ENCODE measurements at regions not wholly inside any gene's neighbourhood (a gene's known extent, or its start where the extent isn't known, plus 50 kb on each side); places are given as distances from the start of the nearest gene placed in this dataset.
"Not testable (repeated sequence)": the region's sequence is repeated elsewhere in the genome, so short reads cannot be mapped to it uniquely, and the experiment has no call there.

DNA sequence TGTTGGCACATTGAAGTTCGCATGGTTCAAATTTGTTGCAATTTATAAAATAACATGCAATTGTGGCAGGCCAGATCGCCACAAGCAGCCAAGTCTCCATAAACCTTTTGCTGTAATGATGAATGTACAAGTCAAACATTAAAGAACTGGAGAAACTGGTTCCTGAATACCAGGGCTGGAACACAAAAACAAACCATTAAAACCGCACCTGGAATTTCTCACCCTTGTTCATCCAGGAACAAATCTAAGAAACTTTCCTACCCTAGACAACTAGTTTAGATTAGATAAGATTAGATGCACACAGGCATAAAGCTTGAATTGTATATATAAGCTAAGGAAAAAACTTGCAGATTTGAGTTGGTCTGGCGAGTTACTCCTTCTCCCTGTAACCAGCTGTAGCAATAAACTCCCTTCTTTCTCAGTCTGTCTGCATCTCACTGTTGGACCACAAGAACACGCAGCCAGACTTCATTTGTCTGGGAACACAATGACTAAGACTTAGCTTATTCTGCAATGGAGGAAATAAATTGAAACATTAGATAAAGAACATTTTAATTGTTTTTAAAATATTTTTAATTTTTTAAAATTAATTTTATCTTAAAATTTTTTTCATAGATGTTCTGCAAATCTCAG lies 1835.5 kb upstream of the LRRTM1 start:
- ATAC-seq = no peak

DNA sequence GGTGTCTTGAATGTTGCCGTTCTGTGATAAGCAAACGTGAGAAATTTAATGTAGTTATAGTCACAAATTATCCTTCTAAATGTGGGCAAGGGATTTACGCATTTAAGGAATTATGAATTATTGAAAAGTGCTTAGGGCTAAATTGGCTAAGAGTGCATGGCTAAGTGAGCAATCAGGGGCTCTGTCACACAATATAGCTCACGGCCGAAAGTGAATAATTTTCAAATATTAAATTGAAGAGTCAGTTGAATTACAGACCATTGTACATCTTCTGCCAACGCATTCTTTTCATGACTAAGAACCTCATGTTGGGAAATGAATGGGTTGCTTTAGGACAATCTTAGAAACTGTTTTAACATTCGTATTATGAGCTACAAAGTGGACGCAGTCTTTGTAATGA lies 1832.9 kb upstream of the LRRTM1 start:
- ATAC-seq = no peak

DNA sequence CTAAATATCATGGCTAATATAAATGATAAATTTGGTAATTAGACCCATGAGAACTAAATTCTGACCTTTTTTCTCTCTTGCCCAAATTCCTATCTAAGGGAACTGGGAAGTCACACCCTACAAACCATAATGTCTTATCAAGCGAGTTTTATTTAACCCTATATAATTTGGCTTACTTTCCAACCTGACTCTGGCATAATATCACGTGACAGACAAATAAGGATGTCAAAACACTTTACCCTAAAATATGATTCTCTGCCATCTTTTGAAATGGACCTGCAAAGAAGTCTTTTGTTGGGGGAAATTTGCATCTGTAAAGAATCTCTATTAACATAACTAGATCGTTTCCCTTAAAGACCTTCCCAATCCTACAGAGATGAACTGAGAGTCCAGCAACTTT lies 1823.5 kb upstream of the LRRTM1 start:
- ATAC-seq = no peak

DNA sequence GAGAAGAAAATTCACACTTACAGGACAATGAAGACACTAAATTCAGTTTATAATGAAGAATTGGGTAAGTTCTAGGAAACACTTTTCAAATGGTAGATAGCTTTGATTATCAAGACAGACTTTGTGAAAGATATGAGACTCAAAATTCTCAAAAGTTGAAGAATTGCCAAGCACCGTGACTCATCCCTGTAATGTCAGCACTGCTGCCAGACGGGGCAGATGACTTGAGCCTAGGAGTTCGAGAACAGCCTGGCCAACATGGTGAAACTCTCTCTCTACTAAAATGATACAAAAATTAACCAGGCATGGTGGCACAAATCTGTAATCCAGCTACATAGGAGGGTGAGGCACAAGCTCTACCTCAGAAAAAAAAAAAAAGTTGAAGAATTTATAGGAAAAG lies 1820.1 kb upstream of the LRRTM1 start:
- no peak for ATAC-seq

DNA sequence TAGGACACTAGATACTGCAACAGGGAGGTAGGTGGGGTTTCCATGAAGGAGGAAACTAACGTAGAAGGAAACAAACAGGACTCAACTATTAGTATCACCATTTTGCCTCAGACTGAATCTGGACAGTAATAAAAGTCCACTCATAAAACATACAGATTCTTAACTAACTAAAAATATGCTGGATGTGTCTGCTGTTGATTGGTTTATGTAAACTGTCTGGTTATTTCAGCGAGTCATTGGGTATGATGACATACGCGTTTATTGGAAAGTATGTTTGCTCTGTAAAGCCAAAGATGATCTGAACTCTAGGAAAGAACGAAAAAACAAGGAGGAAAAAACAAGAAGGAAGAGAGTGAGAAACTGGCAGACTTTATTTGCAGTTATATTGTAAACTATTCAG lies 1816.1 kb upstream of the LRRTM1 start:
- no peak for ATAC-seq

DNA sequence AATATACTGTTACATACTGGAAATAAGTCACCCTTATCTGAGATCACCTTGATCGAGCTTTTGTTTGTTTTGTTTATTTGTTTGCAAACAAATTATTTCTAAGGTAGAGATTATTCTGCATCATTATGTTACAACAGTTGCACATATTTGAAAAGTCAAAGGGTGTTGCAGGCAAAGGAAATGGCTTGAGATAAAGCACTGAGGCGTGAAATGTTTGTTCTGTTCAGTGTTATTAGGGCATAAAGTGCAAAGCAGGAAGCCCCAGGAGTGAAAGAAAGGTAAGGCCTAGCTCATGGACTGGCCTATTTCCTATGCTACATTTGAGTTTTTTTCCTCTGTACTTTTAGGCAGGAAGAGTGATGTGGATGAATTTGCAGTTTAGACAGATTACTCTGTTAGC lies 1815.6 kb upstream of the LRRTM1 start:
- ATAC-seq = no peak

DNA sequence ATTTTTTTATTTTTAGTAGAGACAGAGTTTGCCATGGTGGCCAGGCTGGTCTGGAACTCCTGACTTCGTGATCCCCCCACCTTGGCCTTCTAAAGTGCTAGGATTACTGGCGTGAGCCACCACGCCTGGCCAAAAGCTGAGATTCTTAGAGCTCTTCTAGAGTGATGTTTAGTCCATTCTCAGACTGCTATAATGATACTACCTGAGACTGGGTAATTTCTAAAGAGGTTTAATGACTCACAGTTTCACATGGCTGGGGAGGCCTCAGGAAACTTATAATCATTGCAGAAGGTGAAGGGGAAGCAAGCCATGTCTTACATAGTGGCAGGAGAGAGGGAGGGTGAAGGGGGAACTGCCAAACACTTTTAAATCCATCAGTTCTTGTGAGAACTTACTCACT lies 1804.9 kb upstream of the LRRTM1 start:
- no peak for ATAC-seq

DNA sequence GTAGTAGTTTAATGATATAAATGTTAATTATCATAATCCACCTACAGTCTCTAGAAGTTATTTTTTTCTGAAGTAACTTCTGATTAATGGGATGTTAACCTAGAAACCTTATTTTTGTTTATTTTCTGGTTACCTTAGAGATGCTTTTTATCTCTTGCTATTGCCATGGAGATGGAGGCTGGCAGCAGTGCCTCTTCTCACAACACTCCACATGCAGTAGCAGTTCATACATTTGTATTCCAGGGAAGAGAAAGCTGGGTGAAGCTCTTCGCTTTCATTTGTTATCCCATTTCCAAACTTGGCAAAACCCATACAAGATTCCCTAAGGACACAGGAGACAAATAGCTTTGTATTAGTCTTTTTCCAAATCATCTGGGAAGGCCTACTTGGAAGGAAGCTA lies 1794.1 kb upstream of the LRRTM1 start:
- no peak for ATAC-seq

DNA sequence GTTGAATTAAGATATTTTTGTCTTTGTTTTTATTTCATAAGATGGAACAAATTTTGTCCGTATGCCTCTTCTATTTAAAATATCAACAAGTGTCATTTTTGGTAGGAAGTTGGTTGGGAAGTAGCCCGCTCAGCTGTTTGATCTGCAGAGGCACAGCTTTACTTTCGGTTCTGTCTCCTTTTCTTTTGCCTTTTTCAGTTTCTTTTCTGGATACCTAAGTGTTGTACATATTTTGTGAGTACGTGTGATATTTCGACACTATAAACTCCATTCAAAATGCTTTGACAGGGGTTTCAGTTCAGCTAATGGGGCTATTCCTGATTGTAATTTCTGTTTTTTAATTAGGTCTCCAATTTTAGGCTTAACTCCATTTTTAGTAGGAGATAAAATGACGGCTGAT lies 1785.0 kb upstream of the LRRTM1 start:
- no peak for ATAC-seq

DNA sequence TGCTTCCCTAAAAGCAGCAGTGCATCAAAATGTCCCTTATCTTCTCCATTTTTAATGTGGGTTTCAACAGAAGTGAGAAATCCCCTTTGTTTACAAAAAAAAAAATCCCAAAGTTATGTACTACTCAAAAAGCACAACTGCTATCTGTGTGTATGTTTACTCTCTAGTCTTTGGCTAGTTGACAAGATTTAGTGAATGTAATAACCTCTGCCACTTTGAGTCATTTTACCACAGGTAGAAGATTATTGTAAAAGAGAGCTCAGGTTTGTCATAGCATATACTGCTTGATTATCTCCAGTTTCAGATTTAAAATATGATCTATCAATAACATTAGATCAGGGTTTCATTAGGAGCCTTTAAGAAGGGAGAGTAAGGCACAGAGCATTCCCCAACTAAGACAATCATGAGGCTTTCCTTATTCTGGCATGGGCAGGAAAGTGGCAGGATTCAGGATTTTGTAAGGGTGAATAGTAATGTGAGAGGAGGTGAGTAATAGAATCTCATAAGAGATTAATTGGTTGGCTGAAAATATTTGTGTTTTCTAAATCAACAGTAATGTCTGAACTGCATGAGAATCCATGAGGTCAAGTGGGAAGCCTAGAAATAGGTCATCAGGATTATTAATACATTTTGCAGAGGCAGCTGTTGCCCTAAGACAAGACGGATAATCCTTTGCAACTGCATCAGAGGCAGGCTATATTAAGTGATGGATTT lies 1780.3 kb upstream of the LRRTM1 start:
- no peak for ATAC-seq

DNA sequence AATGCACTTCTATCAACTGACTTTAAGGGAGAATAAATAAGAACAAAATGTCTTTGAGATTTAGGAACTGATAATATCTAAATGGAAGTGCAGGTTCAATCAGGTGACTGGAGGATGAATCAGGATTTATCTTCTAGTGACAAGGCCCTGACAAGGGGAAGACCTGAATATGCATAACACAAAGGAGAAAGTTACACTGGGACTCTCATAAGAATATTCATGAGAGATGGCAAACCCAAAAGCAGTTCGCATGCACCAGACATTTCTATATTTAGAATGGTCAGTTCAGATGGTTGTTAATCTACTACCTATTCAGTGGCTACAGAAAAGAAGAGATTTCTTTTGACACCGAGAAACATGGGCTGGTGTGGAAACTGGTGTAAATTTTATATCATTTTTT lies 1771.3 kb upstream of the LRRTM1 start:
- no peak for ATAC-seq

DNA sequence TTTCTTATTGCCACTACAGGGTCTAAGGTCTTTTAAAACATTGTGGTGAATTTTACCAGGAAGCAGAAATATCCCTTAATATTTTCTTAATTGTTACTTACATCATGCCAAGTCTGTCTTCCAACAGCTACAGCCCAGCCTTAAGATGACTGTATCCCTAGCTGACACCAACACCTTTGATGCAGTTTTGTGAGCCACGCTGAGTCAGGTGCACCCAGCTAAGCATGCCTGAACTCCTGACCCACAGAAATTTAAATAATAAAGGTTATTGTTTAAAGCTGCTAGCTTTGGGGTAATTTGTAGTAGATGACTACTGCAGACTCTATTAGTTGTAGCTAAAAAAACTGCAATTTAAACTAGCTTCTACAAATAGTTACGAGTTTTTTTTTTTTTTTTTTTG lies 1757.9 kb upstream of the LRRTM1 start:
- no peak for ATAC-seq

DNA sequence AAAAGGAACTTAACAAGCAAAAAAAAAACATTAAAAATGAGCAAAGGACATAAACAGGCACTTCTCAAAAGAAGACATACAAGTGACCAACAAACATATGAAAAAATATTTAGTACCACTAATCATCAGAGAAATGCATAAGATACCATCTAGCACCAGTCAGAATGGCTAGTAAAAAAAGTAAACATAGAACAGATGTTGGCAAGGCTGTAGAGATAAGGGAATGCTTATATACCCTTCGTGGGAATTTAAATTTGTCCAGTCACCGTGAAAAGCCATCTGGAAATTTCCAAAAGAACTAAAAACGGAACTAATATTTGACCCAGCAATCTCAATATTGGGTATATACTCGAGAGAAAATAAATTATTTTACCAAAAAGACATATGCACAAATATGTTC lies 1751.3 kb upstream of the LRRTM1 start:
- ATAC-seq = no peak

DNA sequence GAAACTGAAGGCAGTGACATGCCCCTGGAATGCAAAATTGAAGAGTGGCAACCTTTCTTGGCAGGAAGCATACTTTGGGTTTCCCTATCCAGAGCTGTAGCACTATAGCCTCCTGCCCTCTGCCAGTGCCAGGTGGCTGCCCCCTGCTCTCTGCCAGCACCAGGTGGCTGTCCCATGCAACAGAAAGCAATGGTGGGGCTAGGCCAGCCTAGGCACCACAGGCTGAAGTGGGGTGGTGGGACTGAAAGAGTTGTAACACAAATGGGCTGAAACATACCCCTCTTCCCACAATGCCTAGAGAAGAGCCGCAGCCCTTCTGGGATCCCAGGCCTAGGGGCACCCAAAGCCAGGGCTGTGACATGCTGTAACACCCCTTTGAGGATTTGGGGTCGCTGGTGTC lies 1739.3 kb upstream of the LRRTM1 start:
- ATAC-seq = no peak

DNA sequence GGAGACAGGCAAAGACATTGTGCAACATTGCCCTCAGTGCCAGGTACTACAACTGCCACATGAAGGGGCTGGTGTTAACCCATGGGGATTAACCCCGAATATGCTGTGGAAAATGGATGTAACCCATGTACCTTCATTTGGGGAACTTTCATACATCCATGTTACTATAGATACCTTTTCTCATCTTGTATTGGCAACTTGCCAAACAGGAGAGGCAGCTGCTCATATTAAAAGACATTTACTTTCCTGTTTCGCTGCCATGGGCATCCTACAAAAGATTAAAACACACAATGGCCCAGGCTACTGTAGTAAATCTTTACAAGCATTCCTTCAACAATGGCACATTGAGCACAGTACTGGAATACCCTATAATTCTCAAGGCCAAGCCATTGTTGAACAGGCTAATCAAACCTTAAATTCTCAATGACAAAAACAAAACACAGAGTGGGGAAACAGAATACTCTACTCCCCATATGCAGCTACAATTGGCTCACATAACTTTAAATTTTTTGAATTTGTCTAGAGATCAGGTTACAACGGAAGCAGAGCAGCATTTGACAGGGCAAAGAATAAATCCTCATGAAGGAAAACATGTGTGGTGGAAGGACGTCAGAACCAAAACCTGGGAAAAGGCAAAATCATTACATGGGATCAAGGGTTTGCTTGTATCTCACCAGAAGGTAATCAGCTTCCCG lies 1723.5 kb upstream of the LRRTM1 start:
- no peak for ATAC-seq

DNA sequence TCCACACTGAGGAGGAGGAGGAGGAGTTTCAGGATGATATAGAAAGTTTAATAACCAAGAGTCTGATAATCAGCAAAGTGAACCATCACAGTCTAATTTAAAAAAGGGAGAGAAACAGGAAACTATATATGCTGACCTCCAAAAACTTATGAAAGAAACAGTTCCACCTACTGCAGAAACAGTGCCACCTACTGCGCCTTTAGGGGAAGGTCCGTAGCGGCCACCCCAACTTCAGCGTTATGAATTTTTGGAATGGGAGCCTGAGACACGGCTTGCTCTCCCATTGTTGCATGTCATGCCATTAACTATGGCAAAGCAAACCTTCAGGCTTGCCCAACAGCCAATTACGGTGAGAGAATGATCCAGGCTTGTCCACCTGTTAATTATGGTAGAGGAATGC lies 1719.2 kb upstream of the LRRTM1 start:
- ATAC-seq = no peak

DNA sequence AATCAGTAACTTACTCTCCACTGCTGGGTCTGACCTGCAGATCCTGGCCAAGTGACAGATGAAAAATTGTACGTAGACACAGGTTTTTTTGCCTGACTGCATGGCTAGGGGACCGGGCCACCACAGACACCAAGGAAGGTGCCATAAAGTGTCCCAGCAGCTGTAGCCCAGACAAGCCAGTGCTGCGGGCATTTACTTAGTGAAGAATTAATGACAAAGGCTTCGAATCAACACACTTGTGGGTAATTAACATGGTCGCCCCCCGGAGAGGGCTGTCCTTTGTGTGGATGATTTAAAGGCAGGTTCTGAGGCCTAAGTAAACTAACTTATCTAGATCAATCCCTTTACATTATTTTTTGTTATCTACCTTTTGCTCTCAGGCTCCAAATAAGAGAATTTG lies 1709.1 kb upstream of the LRRTM1 start:
- ATAC-seq = no peak

DNA sequence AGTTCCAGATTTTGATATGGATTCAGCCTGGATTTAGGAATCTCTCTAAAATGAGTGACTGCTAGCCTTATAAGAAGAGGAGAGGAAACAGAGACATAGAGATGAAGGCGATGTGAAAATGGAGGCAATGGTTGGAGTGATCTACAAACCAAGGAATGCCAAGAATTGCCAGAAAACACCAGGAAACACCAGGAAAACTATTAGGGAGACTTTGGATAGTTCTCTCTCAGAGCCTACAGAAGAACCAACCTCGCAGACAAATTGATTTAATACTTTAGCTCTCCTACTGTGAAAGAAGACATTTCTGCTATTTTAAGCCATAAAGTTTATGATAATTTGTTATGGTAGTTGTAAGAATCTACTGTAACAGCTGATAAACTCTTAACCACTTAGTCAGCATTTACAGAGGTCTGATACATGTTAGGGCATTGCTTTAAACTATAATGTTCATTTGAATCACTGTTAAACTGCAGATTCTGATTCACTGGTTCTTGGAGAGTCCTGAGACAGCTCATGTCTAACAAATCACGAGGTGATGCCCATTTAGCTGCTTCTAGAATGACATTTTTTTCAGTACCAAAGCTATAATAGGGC lies 1702.6 kb upstream of the LRRTM1 start:
- ATAC-seq = no peak

DNA sequence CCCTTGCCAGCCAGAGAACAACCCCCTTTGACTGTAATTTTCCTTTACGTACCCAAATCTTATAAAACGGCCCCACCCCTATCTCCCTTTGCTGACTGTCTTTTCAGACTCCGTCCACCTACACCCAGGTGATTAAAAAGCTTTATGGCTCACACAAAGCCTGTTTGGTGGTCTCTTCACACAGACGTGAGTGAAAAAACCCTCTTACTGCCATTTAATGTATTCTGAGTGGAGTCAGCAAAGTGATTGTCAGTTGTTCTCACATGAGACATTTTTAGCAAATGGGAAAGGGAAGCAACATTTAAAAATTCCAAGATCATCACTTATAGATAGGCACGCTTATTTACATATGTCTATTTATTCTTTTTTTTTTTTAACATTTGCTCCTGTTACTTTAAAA lies 1701.3 kb upstream of the LRRTM1 start:
- ATAC-seq = not testable (repeated sequence)

DNA sequence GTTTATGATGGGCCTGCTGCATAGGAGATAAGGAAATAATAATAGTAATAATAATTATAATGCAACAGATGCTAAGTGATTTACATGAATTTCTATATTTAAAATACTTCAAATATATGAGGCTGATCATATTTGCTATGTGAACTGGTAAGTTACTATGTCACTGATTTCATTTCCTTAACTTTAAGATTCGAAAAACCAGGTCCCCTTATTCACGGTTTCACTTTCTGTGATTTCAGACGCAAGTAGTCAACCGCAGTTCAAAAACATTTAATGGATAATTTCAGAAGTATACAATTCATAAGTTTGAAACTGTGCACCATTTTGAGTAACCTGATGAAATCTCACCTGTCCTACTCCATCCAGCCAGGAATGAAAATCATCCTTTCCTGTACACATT lies 1697.1 kb upstream of the LRRTM1 start:
- ATAC-seq = no peak

DNA sequence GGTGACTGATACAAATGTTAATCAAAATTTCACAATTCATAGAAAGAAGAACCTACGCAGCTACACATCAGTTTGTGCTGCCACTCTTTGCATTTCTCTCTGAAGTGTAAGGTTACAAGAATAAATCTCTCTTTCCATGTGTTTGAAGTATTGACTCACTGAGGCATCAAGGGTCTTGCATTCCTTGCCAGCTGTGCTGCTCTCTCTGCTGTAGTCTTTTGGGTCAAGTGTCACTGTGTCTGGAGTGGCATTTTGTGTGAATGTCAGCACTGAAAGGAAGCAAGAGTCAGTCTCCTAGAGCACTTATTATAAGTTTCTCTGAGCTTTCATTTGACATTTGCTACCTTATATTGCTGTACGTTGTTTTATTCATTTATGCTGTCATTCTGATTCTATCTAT lies 1696.1 kb upstream of the LRRTM1 start:
- no peak for ATAC-seq

DNA sequence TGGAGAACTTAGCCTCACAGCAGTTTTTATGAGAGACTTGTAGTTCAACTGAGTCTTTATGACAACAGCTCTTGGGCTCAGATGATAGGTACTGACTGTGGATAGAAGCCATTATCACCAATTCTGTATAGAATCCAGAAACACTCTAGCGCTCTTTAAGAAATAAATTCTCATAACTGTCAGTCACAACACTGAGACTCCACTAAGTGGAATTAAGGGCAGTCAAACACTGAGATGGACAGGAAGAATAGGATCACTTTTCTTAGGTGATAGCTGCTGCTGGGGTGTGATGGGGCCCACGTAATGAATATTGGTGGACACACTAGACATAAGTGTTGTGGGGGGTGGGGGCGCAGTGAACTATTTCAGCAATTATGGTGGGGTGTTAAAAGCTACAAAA lies 1691.8 kb upstream of the LRRTM1 start:
- no peak for ATAC-seq

DNA sequence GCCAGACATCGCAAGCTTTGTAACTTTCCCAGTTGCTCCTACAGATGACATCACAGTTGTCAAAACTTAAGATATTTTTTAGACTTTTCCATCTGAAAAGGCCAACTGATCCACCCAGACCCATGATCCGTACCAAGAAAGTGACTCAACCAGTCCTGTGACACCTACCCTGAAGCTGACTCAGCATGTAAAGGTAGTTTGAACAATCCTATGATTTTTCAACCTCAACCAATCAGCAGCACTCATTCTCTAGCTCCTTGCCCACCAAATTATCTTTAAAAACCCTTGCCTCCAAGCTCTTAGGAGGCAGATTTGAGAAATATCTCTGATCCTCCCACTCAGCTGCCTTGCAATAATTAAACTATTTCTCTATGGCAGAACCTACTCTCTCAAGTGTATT lies 1686.7 kb upstream of the LRRTM1 start:
- no peak for ATAC-seq

DNA sequence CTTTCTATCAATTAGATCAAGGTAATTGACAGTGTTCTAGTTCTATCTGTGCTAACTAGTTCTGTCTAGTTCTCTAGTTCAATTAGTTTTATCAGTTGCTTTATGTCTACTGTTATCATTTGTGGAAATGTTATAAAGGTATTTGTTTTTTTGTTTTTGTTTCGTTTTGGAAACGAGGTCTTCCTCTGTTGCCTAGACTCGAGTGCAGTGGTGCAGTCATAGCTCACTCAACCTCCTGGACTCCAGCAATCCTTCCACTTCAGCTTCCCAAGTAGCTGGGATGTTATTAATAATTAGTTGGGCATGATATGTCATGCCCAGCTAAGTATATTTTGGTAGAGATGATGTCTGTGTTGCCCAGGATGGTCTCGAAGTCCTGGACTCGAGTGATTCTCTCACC lies 1682.8 kb upstream of the LRRTM1 start:
- no peak for ATAC-seq

Measured in activated CD4-positive, CD25-positive, alpha-beta regulatory T cell treated with anti-CD3 and anti-CD28 coated beads, Interleukin-2, amount 50 U/mL, for 24 hours (primary cell).